Neuronal stem cell (in vitro differentiated cells): ENCODE measurements at regions not wholly inside any gene's neighbourhood (a gene's known extent, or its start where the extent isn't known, plus 50 kb on each side); places are given as distances from the start of the nearest gene placed in this dataset.

ENCODE experiments used
- DNase-seq: peaks from one replicate; pipeline ENCODE4 v3.0.0-alpha.2; 2013; ENCODE audit warnings: low spot score
- H2AFZ ChIP-seq: one replicate; pipeline ENCODE4 v1.6.1; 2013; ENCODE audit warnings: mild to moderate bottlenecking, low read length, inconsistent platforms
- H2AK5ac ChIP-seq: 2 replicates; pipeline ENCODE4 v1.6.1; 2013; ENCODE audit warnings: low read depth, mild to moderate bottlenecking, inconsistent platforms, low read length, moderate library complexity, mixed read lengths
- H2BK120ac ChIP-seq: 2 replicates; pipeline ENCODE4 v1.6.1; 2013; ENCODE audit warnings: low read depth, mild to moderate bottlenecking, inconsistent platforms, low read length, moderate library complexity, mixed read lengths
- H2BK12ac ChIP-seq: one replicate; pipeline ENCODE4 v1.6.1; 2013; ENCODE audit warnings: low read length, inconsistent platforms
- H2BK15ac ChIP-seq: 2 replicates; pipeline ENCODE4 v1.6.1; 2013; ENCODE audit warnings: mild to moderate bottlenecking, low read length, inconsistent platforms, mixed read lengths
- H2BK5ac ChIP-seq: one replicate; pipeline ENCODE4 v1.6.1; 2013; ENCODE audit warnings: inconsistent platforms, mild to moderate bottlenecking, low read length, moderate library complexity
- H3K14ac ChIP-seq: one replicate; pipeline ENCODE4 v1.6.1; 2013; ENCODE audit warnings: low read length, inconsistent platforms
- H3K18ac ChIP-seq: 2 replicates; pipeline ENCODE4 v1.6.1; 2013; ENCODE audit warnings: low read length, inconsistent platforms
- H3K23ac ChIP-seq: 2 replicates; pipeline ENCODE4 v1.6.1; 2013; ENCODE audit warnings: low read depth, mild to moderate bottlenecking, mixed read lengths, low read length, inconsistent platforms; ENCODE audit not compliant: poor library complexity
- H3K27ac ChIP-seq: replicated peaks from 3 replicates; pipeline ENCODE4 v1.5.1; 2013; ENCODE audit warnings: low read length, inconsistent platforms
- H3K27me3 ChIP-seq, 3 experiments: 2 replicates each; pipeline ENCODE4 v1.6.1; 2013; ENCODE audit warnings: low read length in 3 of 3, mild to moderate bottlenecking in 2 of 3, inconsistent platforms in 1 of 3, low read depth in 1 of 3, mixed read lengths in 1 of 3, moderate library complexity in 1 of 3; ENCODE audit not compliant: control insufficient read depth in 3 of 3, insufficient read depth in 3 of 3
- H3K36me3 ChIP-seq, 2 donors: replicated peaks in 1 of 2; 2 replicates each; pipeline ENCODE4 v1.6.1; 2013; ENCODE audit warnings: low read length in 2 of 2; ENCODE audit not compliant: control insufficient read depth in 2 of 2, insufficient read depth in 2 of 2
- H3K4ac ChIP-seq: 2 replicates; pipeline ENCODE4 v1.6.1; 2013; ENCODE audit warnings: inconsistent platforms, mild to moderate bottlenecking, low read length, moderate library complexity
- H3K4me1 ChIP-seq, 2 donors: 1 replicate in 1 of 2; 2 replicates in 1 of 2; pipeline ENCODE4 v1.6.1; 2013; ENCODE audit warnings: low read length in 2 of 2, low read depth in 1 of 2; ENCODE audit not compliant: control insufficient read depth in 2 of 2, insufficient read depth in 1 of 2
- H3K4me2 ChIP-seq: one replicate; pipeline ENCODE4 v1.6.1; 2013; ENCODE audit warnings: mild to moderate bottlenecking, low read length, inconsistent platforms; ENCODE audit not compliant: insufficient read depth, poor library complexity, severe bottlenecking
- H3K4me3 ChIP-seq, 2 donors: 2 replicates each; pipeline ENCODE4 v1.5.1; 2013; ENCODE audit warnings: low read length in 2 of 2, mild to moderate bottlenecking in 2 of 2, inconsistent platforms in 1 of 2, moderate library complexity in 1 of 2
- H3K79me1 ChIP-seq: one replicate; pipeline ENCODE4 v1.6.1; 2013; ENCODE audit warnings: low read depth, mild to moderate bottlenecking, inconsistent platforms, low read length, moderate library complexity
- H3K9ac ChIP-seq: one replicate; pipeline ENCODE4 v1.6.1; 2013; ENCODE audit warnings: mild to moderate bottlenecking, low read depth, low read length, inconsistent platforms; ENCODE audit not compliant: poor library complexity
- H3K9me3 ChIP-seq, 2 donors: replicated peaks in 1 of 2; 2 replicates each; pipeline versions ENCODE3 to v1.6.1; 2013; ENCODE audit warnings: low read length in 2 of 2, mild to moderate bottlenecking in 2 of 2, inconsistent platforms in 1 of 2, low read depth in 1 of 2, mixed read lengths in 1 of 2, moderate library complexity in 1 of 2; ENCODE audit not compliant: control insufficient read depth in 2 of 2, insufficient read depth in 1 of 2
- H4K8ac ChIP-seq: one replicate; pipeline ENCODE4 v1.6.1; 2013; ENCODE audit warnings: low read depth, mild to moderate bottlenecking, inconsistent platforms, low read length, moderate library complexity
- H4K91ac ChIP-seq: one replicate; pipeline ENCODE4 v1.6.1; 2013; ENCODE audit warnings: low read length, low read depth, mild to moderate bottlenecking, inconsistent platforms; ENCODE audit not compliant: poor library complexity
- WGBS, 2 donors: extraction: QIAGEN DNeasy Blood & Tissue Kit; methylation state at CpG; one replicate each; pipeline ENCODE4 v1.1.7; 2013; ENCODE audit warnings: missing lambda C conversion rate in 2 of 2, mixed read lengths in 1 of 2; ENCODE audit not compliant: insufficient read length in 2 of 2, insufficient replicate concordance in 1 of 2; ENCODE audit errors: extremely low coverage in 2 of 2; 5-methylcytosine and 5-hydroxymethylcytosine counted together

GRCh38 chr14:82778601-82779000 is 1244.9 kb upstream of the SEL1L start:
- no peak overlapping the region for H2AK5ac ChIP-seq
- no peak overlapping the region for H3K27ac ChIP-seq
- no peaks in the 10 kb centered on the region for H3K79me1 ChIP-seq
- no peak overlapping the region for H3K18ac ChIP-seq
- H4K8ac ChIP-seq, result no peak overlapping the region
- no peak overlapping the region for H3K4me3 ChIP-seq
- no peak overlapping the region for H4K91ac ChIP-seq
- H2BK12ac ChIP-seq, result no peak overlapping the region
- no peak overlapping the region for H3K14ac ChIP-seq
- no peak overlapping the region for H2AFZ ChIP-seq
- no peak overlapping the region for H3K23ac ChIP-seq
- no peak overlapping the region for H2BK15ac ChIP-seq
- WGBS, 2 donors, result no CpG with 5 or more reads among the region's 3 CpGs
- H2BK120ac ChIP-seq, result no peak overlapping the region
- H3K4me2 ChIP-seq, result no peak overlapping the region
- no peak overlapping the region for H2BK5ac ChIP-seq
- no peaks in the 10 kb centered on the region for H3K36me3 ChIP-seq
- DNase-seq, result no peak
- no peaks in the 10 kb centered on the region for H3K27me3 ChIP-seq
- no peaks in the 10 kb centered on the region for H3K4me1 ChIP-seq
- no peak overlapping the region for H3K9ac ChIP-seq
- H3K4ac ChIP-seq, result no peak overlapping the region
- no peaks in the 10 kb centered on the region for H3K9me3 ChIP-seq

GRCh38 chr14:82779301-82779700 is 1245.6 kb upstream of the SEL1L start:
- no peaks in the 10 kb centered on the region for H3K79me1 ChIP-seq
- H3K36me3 ChIP-seq, result no peaks in the 10 kb centered on the region
- DNase-seq, result no peak
- no peak overlapping the region for H4K8ac ChIP-seq
- no peaks in the 10 kb centered on the region for H3K4me1 ChIP-seq
- no peak overlapping the region for H3K9ac ChIP-seq
- H3K23ac ChIP-seq, result no peak overlapping the region
- H3K4me2 ChIP-seq, result no peak overlapping the region
- no peaks in the 10 kb centered on the region for H3K27me3 ChIP-seq
- no peak overlapping the region for H3K18ac ChIP-seq
- no peak overlapping the region for H2BK5ac ChIP-seq
- no peak overlapping the region for H3K4me3 ChIP-seq
- H3K9me3 ChIP-seq, result no peaks in the 10 kb centered on the region
- H4K91ac ChIP-seq, result no peak overlapping the region
- H3K14ac ChIP-seq, result no peak overlapping the region
- H2BK15ac ChIP-seq, result no peak overlapping the region
- no peak overlapping the region for H2BK12ac ChIP-seq
- no peak overlapping the region for H2AFZ ChIP-seq
- no peak overlapping the region for H3K27ac ChIP-seq
- no peak overlapping the region for H2AK5ac ChIP-seq
- H2BK120ac ChIP-seq, result no peak overlapping the region
- no peak overlapping the region for H3K4ac ChIP-seq
- no CpG with 5 or more reads among the region's 4 CpGs for WGBS, 2 donors

- H3K23ac ChIP-seq, result no peak overlapping the region
- no peak overlapping the region for H2AFZ ChIP-seq
- no peak overlapping the region for H4K8ac ChIP-seq
- H3K9ac ChIP-seq, result no peak overlapping the region
- H3K27ac ChIP-seq, result no peak overlapping the region
- no peaks in the 10 kb centered on the region for H3K9me3 ChIP-seq
- no peaks in the 10 kb centered on the region for H3K36me3 ChIP-seq
- no peak overlapping the region for H3K14ac ChIP-seq
- H2BK12ac ChIP-seq, result no peak overlapping the region
- H2BK15ac ChIP-seq, result no peak overlapping the region
- no peak overlapping the region for H4K91ac ChIP-seq
- no peak overlapping the region for H2AK5ac ChIP-seq
- H2BK5ac ChIP-seq, result no peak overlapping the region
- H3K4me1 ChIP-seq, result no peaks in the 10 kb centered on the region
- H3K79me1 ChIP-seq, result no peaks in the 10 kb centered on the region
- DNase-seq, result no peak
- no CpG with 5 or more reads among the region's 1 CpG for WGBS, 2 donors
- H3K4me2 ChIP-seq, result no peak overlapping the region
- H3K27me3 ChIP-seq, result no peaks in the 10 kb centered on the region
- H3K4ac ChIP-seq, result no peak overlapping the region
- H3K18ac ChIP-seq, result no peak overlapping the region
- no peak overlapping the region for H3K4me3 ChIP-seq
- H2BK120ac ChIP-seq, result no peak overlapping the region
Observed at GRCh38 chr14:82785756-82786482, 1252.3 kb upstream of the SEL1L start.

GRCh38 chr14:82786483-82786880 is 1252.8 kb upstream of the SEL1L start:
- Histone ChIP-seq H3K36me3 (no peaks in the 10 kb centered on the region), H3K79me1 (no peaks in the 10 kb centered on the region), H2BK5ac (no peak overlapping the region), H3K27me3 (no peaks in the 10 kb centered on the region), H2BK15ac (no peak overlapping the region), H3K9me3 (no peaks in the 10 kb centered on the region), H3K23ac (no peak overlapping the region), H3K4me3 (no peak overlapping the region), H3K4me1 (no peaks in the 10 kb centered on the region), H3K4me2 (no peak overlapping the region), H3K18ac (no peak overlapping the region), H3K27ac (no peak overlapping the region), H3K9ac (no peak overlapping the region), H3K4ac (no peak overlapping the region), H2BK120ac (no peak overlapping the region), H2AFZ (no peak overlapping the region), H4K91ac (no peak overlapping the region), H3K14ac (no peak overlapping the region), H2BK12ac (no peak overlapping the region), H4K8ac (no peak overlapping the region), H2AK5ac (no peak overlapping the region)
- no peak for DNase-seq
- WGBS, 2 donors, result no CpG with 5 or more reads among the region's 3 CpGs
